ENCODE measurements at regions not wholly inside any gene's neighbourhood (a gene's known extent, or its start where the extent isn't known, plus 50 kb on each side); places are given as distances from the start of the nearest gene placed in this dataset.
A peak's percentile ranks its signal among the peaks of the same experiment; 100 is the strongest.

DNA sequence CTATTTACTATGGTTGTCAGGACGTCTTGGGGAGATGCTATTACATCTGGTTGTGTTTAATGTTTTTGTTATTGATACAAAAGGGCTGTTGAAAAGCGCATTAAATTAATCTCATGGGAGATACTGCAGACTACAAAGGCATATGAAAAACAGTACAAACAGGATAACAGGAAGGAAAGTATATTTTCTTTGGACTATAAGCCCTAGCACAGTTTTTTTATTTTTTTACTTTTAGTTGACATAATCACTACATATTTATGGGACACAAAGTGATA, 341.3 kb downstream of the ARL4A start:
- TF ChIP-seq POLR2A (IDR thresholded peaks at IDR 0.05) = no peak
- TF ChIP-seq, protein P1, sequence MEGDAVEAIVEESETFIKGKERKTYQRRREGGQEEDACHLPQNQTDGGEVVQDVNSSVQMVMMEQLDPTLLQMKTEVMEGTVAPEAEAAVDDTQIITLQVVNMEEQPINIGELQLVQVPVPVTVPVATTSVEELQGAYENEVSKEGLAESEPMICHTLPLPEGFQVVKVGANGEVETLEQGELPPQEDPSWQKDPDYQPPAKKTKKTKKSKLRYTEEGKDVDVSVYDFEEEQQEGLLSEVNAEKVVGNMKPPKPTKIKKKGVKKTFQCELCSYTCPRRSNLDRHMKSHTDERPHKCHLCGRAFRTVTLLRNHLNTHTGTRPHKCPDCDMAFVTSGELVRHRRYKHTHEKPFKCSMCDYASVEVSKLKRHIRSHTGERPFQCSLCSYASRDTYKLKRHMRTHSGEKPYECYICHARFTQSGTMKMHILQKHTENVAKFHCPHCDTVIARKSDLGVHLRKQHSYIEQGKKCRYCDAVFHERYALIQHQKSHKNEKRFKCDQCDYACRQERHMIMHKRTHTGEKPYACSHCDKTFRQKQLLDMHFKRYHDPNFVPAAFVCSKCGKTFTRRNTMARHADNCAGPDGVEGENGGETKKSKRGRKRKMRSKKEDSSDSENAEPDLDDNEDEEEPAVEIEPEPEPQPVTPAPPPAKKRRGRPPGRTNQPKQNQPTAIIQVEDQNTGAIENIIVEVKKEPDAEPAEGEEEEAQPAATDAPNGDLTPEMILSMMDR (IDR thresholded peaks at IDR 0.05) = no peak
- Histone ChIP-seq H3K9me3 (peaks cover 0 to 4% (median 0%) of the 10 kb centered on the region in 12 donors), H3K4me3 (no peak overlapping the region), H3K36me3 (no peaks in the 10 kb centered on the region), H3K27me3 (no peaks in the 10 kb centered on the region), H3K27ac (peak overlapping the region in 2 of 12 donors; percentile 11 to 24), H3K4me1 (peaks cover 0 to 25% (median 3%) of the 10 kb centered on the region in 12 donors)
- intact Hi-C loops (cut with DNase I) = loop anchor here in 1 of 10 donors (10.0 kb wide), 1 partner anchor 344 kb away; the partner anchor contains the start of gene ARL4A
- 39 to 51% (median 44%) methylated on average over 2 of the region's 2 CpGs for WGBS, 4 donors
- ATAC-seq (no peak), DNase-seq (no peak)

DNA sequence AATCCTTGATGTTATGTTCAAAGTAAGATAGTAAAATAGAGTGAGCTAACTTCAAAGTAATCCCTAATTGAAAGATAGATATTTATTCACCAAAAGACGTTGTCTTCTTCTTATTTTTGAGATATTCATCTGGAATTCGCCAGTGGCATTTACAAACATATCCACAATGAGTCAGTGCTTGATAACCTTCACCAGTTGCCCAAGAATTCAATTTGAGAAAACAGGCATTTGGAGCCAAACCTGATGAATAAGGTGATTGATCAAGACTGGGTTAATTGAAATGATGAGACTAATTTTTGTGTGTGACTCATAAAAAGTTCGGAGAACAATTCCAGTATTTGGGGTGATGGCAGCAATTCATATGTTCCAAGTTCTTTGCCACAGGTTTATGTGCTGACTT, 344.0 kb downstream of the ARL4A start:
- Histone ChIP-seq H3K4me3 (no peak overlapping the region), H3K36me3 (no peaks in the 10 kb centered on the region), H3K27me3 (no peaks in the 10 kb centered on the region), H3K4me1 (peaks cover 0 to 19% (median 2%) of the 10 kb centered on the region in 12 donors), H3K9me3 (peaks cover 0 to 7% (median 0%) of the 10 kb centered on the region in 12 donors), H3K27ac (no peak overlapping the region)
- no peak for TF ChIP-seq POLR2A (IDR thresholded peaks at IDR 0.05)
- TF ChIP-seq, protein P1 (IDR thresholded peaks at IDR 0.05) = no peak
- intact Hi-C loops (cut with DNase I) = loop anchor here in 3 of 10 donors (10.0 kb wide), 2 partner anchors 87 to 347 kb away; partner anchors contain the start of gene ARL4A (in 2 of the 3)
- DNase-seq (no peak), ATAC-seq (no peak)
- 89 to 92% (median 91%) methylated on average over 3 of the region's 3 CpGs for WGBS, 4 donors

DNA sequence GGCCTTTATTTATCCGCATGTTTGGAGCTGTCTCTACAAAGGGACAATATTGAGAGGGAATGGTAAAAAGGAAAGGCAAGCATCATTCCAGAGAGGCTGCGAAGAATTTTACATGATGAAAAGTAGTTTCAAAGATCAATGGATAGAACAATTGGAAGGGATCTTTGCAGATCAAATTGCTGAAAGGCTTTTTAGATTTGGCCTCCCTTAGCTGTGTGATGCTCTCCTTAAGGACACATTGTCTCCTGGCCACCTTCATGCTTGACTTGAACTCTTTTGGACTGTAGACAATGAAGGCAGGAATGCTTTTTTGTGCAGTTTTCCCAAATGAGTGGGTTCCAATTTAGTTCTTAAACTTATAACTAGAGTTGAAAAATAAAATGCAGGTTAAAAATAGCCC, 344.7 kb downstream of the ARL4A start:
- H3K27me3 ChIP-seq = no peaks in the 10 kb centered on the region
- intact Hi-C loops (cut with DNase I) = loop anchor here in 3 of 10 donors (10.0 kb wide), 2 partner anchors 87 to 347 kb away; partner anchors contain the start of gene ARL4A (in 2 of the 3)
- H3K9me3 ChIP-seq = peaks cover 0 to 7% (median 0%) of the 10 kb centered on the region in 12 donors
- 94 to 99% (median 96%) methylated on average over 2 of the region's 2 CpGs for WGBS, 4 donors
- DNase-seq (no peak), ATAC-seq (no peak)
- no peaks in the 10 kb centered on the region for H3K36me3 ChIP-seq
- peaks cover 0 to 19% (median 2%) of the 10 kb centered on the region in 12 donors for H3K4me1 ChIP-seq
- TF ChIP-seq, protein P1 (IDR thresholded peaks at IDR 0.05) = no peak
- no peak for TF ChIP-seq POLR2A (IDR thresholded peaks at IDR 0.05)
- no peak overlapping the region for H3K4me3 ChIP-seq
- no peak overlapping the region for H3K27ac ChIP-seq

DNA sequence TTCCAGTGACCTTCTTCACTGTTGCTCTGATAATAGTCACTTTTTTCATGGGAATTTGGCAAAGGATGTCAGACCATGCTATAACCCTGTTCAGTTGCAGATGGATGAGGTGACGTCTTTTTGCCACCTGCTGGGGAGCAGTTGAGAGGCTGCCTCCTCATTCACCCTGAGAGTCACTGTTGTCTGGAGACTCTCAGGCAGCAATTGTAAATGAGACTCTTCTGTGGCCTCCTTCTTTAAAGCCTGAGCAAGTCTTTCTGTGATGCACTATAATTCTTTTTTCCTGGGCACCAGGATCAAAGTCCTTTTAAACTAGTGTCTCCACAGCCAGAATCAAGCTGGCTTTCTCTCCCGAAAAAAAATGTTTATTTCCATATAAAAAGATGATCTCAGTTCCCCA, 345.1 kb downstream of the ARL4A start:
- DNase-seq (no peak), ATAC-seq (peak in 2 of 4 donors; percentile 49 to 53)
- intact Hi-C loops (cut with DNase I) = loop anchor here in 3 of 10 donors (10.0 kb wide), 2 partner anchors 88 to 348 kb away; partner anchors contain the start of gene ARL4A (in 2 of the 3)
- TF ChIP-seq, protein P1 (IDR thresholded peaks at IDR 0.05) = peak in 1 of 12 donors; percentile 15
- no peak for TF ChIP-seq POLR2A (IDR thresholded peaks at IDR 0.05)
- H3K9me3 ChIP-seq = peaks cover 0 to 7% (median 0%) of the 10 kb centered on the region in 12 donors
- H3K27ac ChIP-seq = no peak overlapping the region
- H3K27me3 ChIP-seq = no peaks in the 10 kb centered on the region
- WGBS, 4 donors = 24 to 63% (median 48%) methylated on average over 2 of the region's 2 CpGs
- no peaks in the 10 kb centered on the region for H3K36me3 ChIP-seq
- no peak overlapping the region for H3K4me3 ChIP-seq
- peaks cover 0 to 16% (median 2%) of the 10 kb centered on the region in 12 donors for H3K4me1 ChIP-seq

Data from heart left ventricle (tissue), 16 donors.